K562 (cell line): ENCODE measurements at regions not wholly inside any gene's neighbourhood (a gene's known extent, or its start where the extent isn't known, plus 50 kb on each side); places are given as distances from the start of the nearest gene placed in this dataset.

ENCODE experiments used
- ARID1B ChIP-seq: fragments of 450-650 bp; IDR thresholded peaks from 2 replicates; pipeline ENCODE4 v1.6.1; 2016; ENCODE audit warnings: antibody characterized with exemption, mild to moderate bottlenecking, inconsistent platforms
- BRD4 ChIP-seq: fragments of 200-600 bp; sonication (generic); IDR thresholded peaks from 2 replicates; pipeline ENCODE4 v1.6.1; 2017; ENCODE audit warnings: inconsistent platforms
- ILK ChIP-seq: fragments of 450-650 bp; IDR thresholded peaks from 2 replicates; pipeline ENCODE4 v1.6.1; 2016; ENCODE audit warnings: missing genetic modification characterization, low read depth, mild to moderate bottlenecking, missing compliant biosample characterization, moderate library complexity, borderline replicate concordance
- MBD1 ChIP-seq: fragments of 250-450 bp; sonication (Bioruptor Pico); IDR thresholded peaks from 2 replicates; pipeline ENCODE4 v1.8.0; 2022; ENCODE audit warnings: inconsistent platforms
- MTA2 ChIP-seq: fragments of 450-650 bp; IDR thresholded peaks from 2 replicates; pipeline ENCODE4 v1.6.1; 2016; ENCODE audit warnings: low read depth
- RAD51 ChIP-seq: fragments of 450-650 bp; IDR thresholded peaks from 2 replicates; pipeline ENCODE4 v1.7.1; 2016; ENCODE audit warnings: low read depth, mild to moderate bottlenecking, borderline replicate concordance
- SAP30 ChIP-seq: fragments of 200-600 bp; sonication (generic); IDR thresholded peaks from 2 replicates; pipeline ENCODE4 v1.6.1; 2012; ENCODE audit warnings: borderline replicate concordance, low read depth, mild to moderate bottlenecking, moderate library complexity, low read length, control low read depth, inconsistent platforms; ENCODE audit not compliant: insufficient read depth, poor library complexity, severe bottlenecking
- SMAD2 ChIP-seq: fragments of 150-350 bp; IDR thresholded peaks from 2 replicates; pipeline ENCODE4 v1.6.1; 2014; ENCODE audit warnings: low read depth, mild to moderate bottlenecking, low read length
- TAF15 ChIP-seq: fragments of 200-400 bp; formaldehyde crosslinking; IDR thresholded peaks from 2 replicates; pipeline ENCODE4 v1.6.1; 2017; ENCODE audit warnings: mild to moderate bottlenecking, low read depth, low read length, moderate library complexity
- TRIM28 ChIP-seq: fragments of 450-650 bp; IDR thresholded peaks from 2 replicates; pipeline ENCODE4 v1.6.1; 2017
- ZFX ChIP-seq: sonication (generic); formaldehyde crosslinking; IDR thresholded peaks from 2 replicates; pipeline ENCODE4 v1.8.0; 2022; ENCODE audit warnings: mild to moderate bottlenecking, missing genetic modification reagents, moderate library complexity
- ZNF124 ChIP-seq: sonication (generic); formaldehyde crosslinking; IDR thresholded peaks from 2 replicates; pipeline ENCODE4 v1.8.1; 2022; ENCODE audit warnings: missing genetic modification reagents
- ZNF146 ChIP-seq: IDR thresholded peaks from one replicate; pipeline ENCODE4 v1.6.1; 2018; ENCODE audit warnings: missing compliant biosample characterization; ENCODE audit not compliant: unreplicated experiment
- ZNF3 ChIP-seq: fragments of 250-450 bp; sonication (Bioruptor Pico); IDR thresholded peaks from 2 replicates; pipeline ENCODE4 v1.5.0; 2021; ENCODE audit warnings: mild to moderate bottlenecking, moderate library complexity
- ZNF407 ChIP-seq: fragments of 450-650 bp; IDR thresholded peaks from 2 replicates; pipeline ENCODE4 v1.6.1; 2016; ENCODE audit warnings: low read depth
- ZNF561 ChIP-seq: fragments of 450-650 bp; formaldehyde crosslinking; conservative IDR thresholded peaks from 2 replicates; pipeline ENCODE4 v1.4.0; 2020; ENCODE audit warnings: mild to moderate bottlenecking, moderate library complexity
- ZNF57 ChIP-seq: fragments of 450-650 bp; formaldehyde crosslinking; IDR thresholded peaks from 2 replicates; pipeline ENCODE4 v1.4.0; 2020; ENCODE audit warnings: mild to moderate bottlenecking, moderate library complexity
- ZNF584 ChIP-seq: fragments of 200-800 bp; sonication (Bioruptor generic); IDR thresholded peaks from 2 replicates; pipeline ENCODE4 v1.6.1; 2016; ENCODE audit warnings: low read depth, mild to moderate bottlenecking, missing genetic modification characterization, missing compliant biosample characterization
- ZNF75A ChIP-seq: fragments of 450-650 bp; formaldehyde crosslinking; IDR thresholded peaks from 2 replicates; pipeline ENCODE4 v1.4.0; 2020; ENCODE audit warnings: mild to moderate bottlenecking
- ZNF785 ChIP-seq: fragments of 250-450 bp; sonication (Bioruptor Pico); IDR thresholded peaks from 2 replicates; pipeline ENCODE4 v1.4.0; 2020; ENCODE audit warnings: mild to moderate bottlenecking

- TF ChIP-seq ZNF407, result peak; percentile 55; the same call in 1 of the 2 replicates
- TF ChIP-seq TAF15, result no peak
- no peak for TF ChIP-seq ZNF57 (CRISPR knock-in tag)
- TF ChIP-seq SMAD2, result no peak
- no peak for TF ChIP-seq ZNF561 (CRISPR knock-in tag)
- TF ChIP-seq ZNF124, result no peak
- no peak for TF ChIP-seq ZNF3
- TF ChIP-seq ZFX, result peak; percentile 44
- TF ChIP-seq MBD1 (CRISPR knock-in tag), result no peak
- TF ChIP-seq BRD4, result no peak
- TF ChIP-seq ZNF146, result peak; percentile 16
- no peak for TF ChIP-seq SAP30
- TF ChIP-seq MTA2, result peak; percentile 90
- no peak for TF ChIP-seq ILK (tag)
- peak; percentile 91 for TF ChIP-seq ZNF584 (CRISPR knock-in tag)
- no peak for TF ChIP-seq ZNF785 (CRISPR knock-in tag)
- peak; percentile 84 for TF ChIP-seq RAD51
- peak; percentile 79; the same call in 1 of the 2 replicates for TF ChIP-seq TRIM28
- TF ChIP-seq ZNF75A (CRISPR knock-in tag), result 0 out of 2 replicates have a peak, but pooled peaks have one; percentile 59
- peak; percentile 99 for TF ChIP-seq ARID1B
Measured at GRCh38 chr1:8197493-8198282, 120.2 kb upstream of the SLC45A1 start (continued).
